Astrocyte of the spinal cord (primary cell): ENCODE measurements at regions not wholly inside any gene's neighbourhood (a gene's known extent, or its start where the extent isn't known, plus 50 kb on each side); places are given as distances from the start of the nearest gene placed in this dataset.

Experiments
- DNase-seq: peaks from one replicate; pipeline ENCODE4 v3.0.0; 2011; ENCODE audit warnings: low read depth, low spot score
- H3K4me3 ChIP-seq: 2 replicates; pipeline ENCODE4 v1.5.1; 2011; ENCODE audit warnings: low read depth, mild to moderate bottlenecking, low read length, moderate library complexity
- in situ Hi-C: cut with HindIII; loops from 2 replicates; pipeline ENCODE4 v1.10.0; 2017; ENCODE audit warnings: low sequenced_read_pairs
- TF ChIP-seq, protein P1 (sequence below): IDR thresholded peaks from 2 replicates; pipeline ENCODE4 v1.5.1; 2012; ENCODE audit warnings: low read depth, mild to moderate bottlenecking, low read length, inconsistent platforms

GRCh38 chr1:164912290-164912689 is 353.3 kb downstream of the PBX1 start:
- in situ Hi-C loops: no loop called here

GRCh38 chr1:164910671-164911070 is 351.7 kb downstream of the PBX1 start:
- TF ChIP-seq, protein P1, sequence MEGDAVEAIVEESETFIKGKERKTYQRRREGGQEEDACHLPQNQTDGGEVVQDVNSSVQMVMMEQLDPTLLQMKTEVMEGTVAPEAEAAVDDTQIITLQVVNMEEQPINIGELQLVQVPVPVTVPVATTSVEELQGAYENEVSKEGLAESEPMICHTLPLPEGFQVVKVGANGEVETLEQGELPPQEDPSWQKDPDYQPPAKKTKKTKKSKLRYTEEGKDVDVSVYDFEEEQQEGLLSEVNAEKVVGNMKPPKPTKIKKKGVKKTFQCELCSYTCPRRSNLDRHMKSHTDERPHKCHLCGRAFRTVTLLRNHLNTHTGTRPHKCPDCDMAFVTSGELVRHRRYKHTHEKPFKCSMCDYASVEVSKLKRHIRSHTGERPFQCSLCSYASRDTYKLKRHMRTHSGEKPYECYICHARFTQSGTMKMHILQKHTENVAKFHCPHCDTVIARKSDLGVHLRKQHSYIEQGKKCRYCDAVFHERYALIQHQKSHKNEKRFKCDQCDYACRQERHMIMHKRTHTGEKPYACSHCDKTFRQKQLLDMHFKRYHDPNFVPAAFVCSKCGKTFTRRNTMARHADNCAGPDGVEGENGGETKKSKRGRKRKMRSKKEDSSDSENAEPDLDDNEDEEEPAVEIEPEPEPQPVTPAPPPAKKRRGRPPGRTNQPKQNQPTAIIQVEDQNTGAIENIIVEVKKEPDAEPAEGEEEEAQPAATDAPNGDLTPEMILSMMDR: no peak
- no peak overlapping the region for H3K4me3 ChIP-seq
- in situ Hi-C loops: no loop called here
- no peak for DNase-seq

More at GRCh38 chr1:164912290-164912689, 353.3 kb downstream of the PBX1 start:
- DNase-seq: no peak
- H3K4me3 ChIP-seq: no peak overlapping the region
- TF ChIP-seq, protein P1: no peak

GRCh38 chr1:164907666-164908065 is 348.7 kb downstream of the PBX1 start:
- H3K4me3 ChIP-seq: no peak overlapping the region
- TF ChIP-seq, protein P1: no peak
- no peak for DNase-seq
- in situ Hi-C loops: no loop called here

- TF ChIP-seq, protein P1: no peak
- H3K4me3 ChIP-seq: no peak overlapping the region
- in situ Hi-C loops: no loop called here
- no peak for DNase-seq
Measured at GRCh38 chr1:164905869-164906268, 346.9 kb downstream of the PBX1 start.

DNA sequence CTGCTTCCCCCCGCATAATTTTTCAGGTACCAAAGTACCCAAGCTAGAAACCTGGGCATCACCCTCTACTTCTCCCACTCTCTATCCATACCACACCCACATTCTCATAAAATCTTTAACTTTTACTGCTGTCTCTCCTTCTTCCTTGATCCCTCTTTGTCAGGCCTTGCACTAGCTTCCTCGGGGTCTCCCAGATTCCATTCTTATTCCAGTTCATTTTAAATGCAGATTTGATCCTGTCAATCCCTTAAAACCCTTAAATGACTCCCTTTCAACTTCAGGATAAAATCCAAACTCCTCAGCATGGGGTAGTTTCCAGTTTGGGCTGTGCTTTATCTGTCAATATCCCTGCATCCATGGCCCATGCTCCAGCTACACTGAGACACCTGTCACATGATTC is 343.5 kb downstream of the PBX1 start:
- no peak for DNase-seq
- in situ Hi-C loops: no loop called here
- TF ChIP-seq, protein P1: no peak
- H3K4me3 ChIP-seq: no peak overlapping the region
